Activated naive CD4-positive, alpha-beta T cell treated with anti-CD3 and anti-CD28 coated beads for 36 hours (primary cell): ENCODE measurements at regions not wholly inside any gene's neighbourhood (a gene's known extent, or its start where the extent isn't known, plus 50 kb on each side); places are given as distances from the start of the nearest gene placed in this dataset.

Source experiments
- CTCF ChIA-PET: fragments of 350-600 bp; sonication (Branson Sonifier 250); formaldehyde crosslinking; loops from one replicate; lab custom pipeline; 2021; ENCODE audit warnings: antibody characterized with exemption; lab: Charles Lee
- DNase-seq: peaks from one replicate; pipeline ENCODE4 v3.0.0-alpha.2; 2020
- H3K27ac Mint-ChIP-seq: one replicate; pipeline ENCODE4 v1.8.0; 2021; ENCODE audit warnings: mild to moderate bottlenecking, mixed read lengths
- H3K27me3 Mint-ChIP-seq: one replicate; pipeline ENCODE4 v1.8.0; 2021; ENCODE audit warnings: low read depth, mixed read lengths
- H3K36me3 Mint-ChIP-seq: one replicate; pipeline ENCODE4 v1.8.0; 2021; ENCODE audit warnings: low read depth, mixed read lengths
- H3K4me1 Mint-ChIP-seq: one replicate; pipeline ENCODE4 v1.8.0; 2021; ENCODE audit warnings: low read depth, mixed read lengths
- H3K4me3 Mint-ChIP-seq: one replicate; pipeline ENCODE4 v1.8.0; 2021; ENCODE audit warnings: mild to moderate bottlenecking, moderate library complexity, mixed read lengths
- H3K9me3 Mint-ChIP-seq: one replicate; pipeline ENCODE4 v1.8.0; 2021; ENCODE audit warnings: mixed read lengths
- intact Hi-C: fragments of 100-400 bp; cut with micrococcal nuclease; formaldehyde crosslinking; loops from one replicate; pipeline ENCODE4 v1.15.1; 2023

DNA sequence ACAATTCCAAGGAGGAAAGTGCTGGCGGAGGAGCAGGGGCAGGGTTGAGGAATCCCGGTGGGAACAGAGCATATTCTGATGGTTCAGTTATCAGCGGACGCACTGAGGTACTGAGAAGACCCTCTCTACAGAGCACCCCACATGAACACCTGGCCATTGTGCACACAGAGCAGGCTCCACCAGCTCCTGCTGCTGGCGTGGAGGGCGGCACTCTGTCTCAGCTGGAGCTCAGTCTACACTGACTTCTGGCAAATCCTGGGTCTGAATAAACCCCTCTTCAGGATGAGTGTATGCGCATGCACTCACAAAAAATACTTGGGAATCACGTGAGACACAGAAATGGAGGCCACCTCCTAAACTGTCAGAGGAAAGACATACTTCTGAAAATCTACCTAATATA lies 114.4 kb upstream of the IRS2 start:
- no peaks in the 10 kb centered on the region for H3K36me3 Mint-ChIP-seq
- intact Hi-C loops: no loop called here
- H3K4me1 Mint-ChIP-seq: no peaks in the 10 kb centered on the region
- no peak for DNase-seq
- H3K27me3 Mint-ChIP-seq: peaks cover 15% of the 10 kb centered on the region
- H3K4me3 Mint-ChIP-seq: no peak overlapping the region
- CTCF ChIA-PET: no interaction called here
- H3K9me3 Mint-ChIP-seq: no peaks in the 10 kb centered on the region
- H3K27ac Mint-ChIP-seq: no peak overlapping the region

GRCh38 chr13:109900320-109900719 lies 113.9 kb upstream of the IRS2 start:
- Mint-ChIP-seq H3K27ac (no peak overlapping the region), H3K27me3 (peaks cover 15% of the 10 kb centered on the region), H3K36me3 (no peaks in the 10 kb centered on the region), H3K4me1 (no peaks in the 10 kb centered on the region), H3K4me3 (no peak overlapping the region), H3K9me3 (no peaks in the 10 kb centered on the region)
- no peak for DNase-seq
- CTCF ChIA-PET: no interaction called here
- intact Hi-C loops: no loop called here

DNA sequence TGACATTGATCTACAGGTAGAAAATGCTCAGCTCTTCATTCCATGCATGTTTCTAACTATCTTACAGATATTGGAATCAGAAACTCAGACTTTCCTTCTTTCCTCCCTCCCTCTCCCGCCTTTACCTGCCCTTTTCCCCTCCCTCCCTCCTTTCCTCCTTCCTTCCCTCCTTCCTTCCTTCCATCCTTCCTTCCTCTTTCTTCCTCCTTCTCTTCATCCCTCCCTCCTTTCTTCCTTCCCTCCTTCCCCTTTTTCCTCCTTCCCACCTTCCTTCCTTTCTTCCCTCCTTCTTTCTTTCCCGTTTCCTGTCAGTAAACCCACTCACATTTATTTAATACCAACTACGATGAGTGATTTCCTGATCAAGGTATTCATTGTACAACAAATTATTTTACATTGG lies 113.4 kb upstream of the IRS2 start:
- H3K4me1 Mint-ChIP-seq: no peaks in the 10 kb centered on the region
- H3K27me3 Mint-ChIP-seq: peaks cover 15% of the 10 kb centered on the region
- CTCF ChIA-PET: no interaction called here
- no peak overlapping the region for H3K4me3 Mint-ChIP-seq
- H3K36me3 Mint-ChIP-seq: no peaks in the 10 kb centered on the region
- no peak for DNase-seq
- intact Hi-C loops: no loop called here
- no peak overlapping the region for H3K27ac Mint-ChIP-seq
- H3K9me3 Mint-ChIP-seq: no peaks in the 10 kb centered on the region

- H3K4me3 Mint-ChIP-seq: no peak overlapping the region
- peaks cover 15% of the 10 kb centered on the region for H3K27me3 Mint-ChIP-seq
- H3K27ac Mint-ChIP-seq: no peak overlapping the region
- no peak for DNase-seq
- H3K36me3 Mint-ChIP-seq: no peaks in the 10 kb centered on the region
- intact Hi-C loops: no loop called here
- H3K4me1 Mint-ChIP-seq: no peaks in the 10 kb centered on the region
- CTCF ChIA-PET: no interaction called here
- no peaks in the 10 kb centered on the region for H3K9me3 Mint-ChIP-seq
These were observed 112.9 kb upstream of the IRS2 start for GRCh38 chr13:109899316-109899715.

GRCh38 chr13:109897988-109898624 lies 111.7 kb upstream of the IRS2 start:
- Mint-ChIP-seq H3K36me3 (no peaks in the 10 kb centered on the region), H3K9me3 (no peaks in the 10 kb centered on the region), H3K27me3 (peaks cover 15% of the 10 kb centered on the region), H3K27ac (no peak overlapping the region), H3K4me1 (no peaks in the 10 kb centered on the region), H3K4me3 (no peak overlapping the region)
- CTCF ChIA-PET: interaction anchor here (1.2 to 1.4 kb wide), 2 partner anchors 8 to 11 kb away, joined by 3 read pairs; no protein-coding TSS in a partner anchor
- intact Hi-C loops: no loop called here
- no peak for DNase-seq

GRCh38 chr13:109892101-109892500 lies 105.7 kb upstream of the IRS2 start:
- Mint-ChIP-seq H3K9me3 (no peaks in the 10 kb centered on the region), H3K4me3 (no peak overlapping the region), H3K36me3 (no peaks in the 10 kb centered on the region), H3K4me1 (no peaks in the 10 kb centered on the region), H3K27me3 (peaks cover 7% of the 10 kb centered on the region), H3K27ac (no peak overlapping the region)
- DNase-seq: no peak
- intact Hi-C loops: no loop called here
- CTCF ChIA-PET: no interaction called here

GRCh38 chr13:109885235-109885634 lies 98.9 kb upstream of the IRS2 start:
- Mint-ChIP-seq H3K36me3 (no peaks in the 10 kb centered on the region), H3K4me3 (no peak overlapping the region), H3K9me3 (no peaks in the 10 kb centered on the region), H3K27ac (no peak overlapping the region), H3K27me3 (peaks cover 3% of the 10 kb centered on the region), H3K4me1 (no peaks in the 10 kb centered on the region)
- CTCF ChIA-PET: no interaction called here
- no peak for DNase-seq
- intact Hi-C loops: no loop called here

DNA sequence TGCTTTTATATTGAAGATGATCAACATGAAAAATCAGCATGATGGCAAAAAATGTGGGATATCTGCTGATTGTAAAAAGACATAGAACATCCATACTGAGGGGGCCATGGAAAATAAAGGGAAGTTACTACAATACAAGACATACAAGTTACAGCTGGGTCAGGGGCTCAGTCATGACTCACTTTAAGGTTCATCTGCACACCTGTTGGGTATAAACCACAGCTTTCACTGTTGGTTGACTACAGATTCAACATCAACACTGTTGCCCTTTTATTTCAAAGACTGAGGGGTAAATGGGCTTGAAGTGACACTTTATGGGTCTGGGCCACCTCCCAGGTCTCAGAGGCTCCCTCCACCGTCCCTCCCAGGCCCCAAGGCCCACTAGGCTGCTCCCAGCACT lies 98.1 kb upstream of the IRS2 start:
- no peaks in the 10 kb centered on the region for H3K4me1 Mint-ChIP-seq
- H3K27me3 Mint-ChIP-seq: peaks cover 3% of the 10 kb centered on the region
- intact Hi-C loops: no loop called here
- no peak overlapping the region for H3K27ac Mint-ChIP-seq
- no peaks in the 10 kb centered on the region for H3K36me3 Mint-ChIP-seq
- CTCF ChIA-PET: no interaction called here
- H3K4me3 Mint-ChIP-seq: no peak overlapping the region
- no peaks in the 10 kb centered on the region for H3K9me3 Mint-ChIP-seq
- no peak for DNase-seq

DNA sequence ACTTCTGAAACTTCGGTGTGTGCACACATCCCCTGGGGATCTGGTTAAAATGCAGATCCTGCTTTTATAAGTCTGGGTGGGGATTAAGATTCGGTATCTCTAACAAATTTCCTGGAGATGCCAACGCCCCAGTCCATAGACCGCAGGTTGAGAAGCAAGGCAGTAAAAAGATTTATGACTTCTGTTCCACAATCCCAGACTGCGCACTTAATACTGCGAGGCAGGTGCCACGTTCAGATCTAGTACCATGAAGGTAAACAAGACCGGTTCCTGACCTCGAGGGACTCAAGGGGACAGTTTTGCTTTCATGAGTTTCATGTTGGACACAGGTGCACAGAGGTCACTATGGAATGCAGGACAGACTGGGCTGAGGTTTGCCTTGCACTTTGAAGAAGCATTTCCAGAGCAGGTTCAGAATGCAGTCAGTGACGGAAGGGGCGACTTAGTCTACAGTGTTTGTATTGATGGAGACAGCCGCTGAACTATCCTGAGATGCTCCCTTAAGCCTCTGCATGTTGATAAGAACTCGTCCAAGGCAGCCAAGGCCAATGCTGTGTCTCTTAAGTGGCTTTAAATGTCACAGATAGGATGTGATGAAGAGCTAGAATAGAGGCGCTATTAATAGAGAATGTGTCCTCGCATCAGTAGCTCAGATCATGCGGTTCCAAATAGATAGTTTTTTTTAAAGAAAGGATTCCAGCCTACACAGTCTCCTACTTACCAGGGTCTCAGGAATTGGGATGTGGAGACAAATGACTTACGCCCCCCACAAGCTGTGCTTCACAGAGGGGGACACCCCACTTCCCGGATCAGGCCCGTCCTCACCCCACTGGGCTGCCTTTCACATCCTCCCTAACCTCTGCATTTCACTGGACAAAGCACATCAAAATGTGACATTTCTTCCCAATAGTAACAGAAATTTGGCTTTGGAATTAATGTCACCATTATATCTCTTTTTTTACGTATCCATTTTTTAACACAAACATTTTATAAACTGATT lies 97.1 kb upstream of the IRS2 start:
- intact Hi-C loops: no loop called here
- Mint-ChIP-seq H3K9me3 (no peaks in the 10 kb centered on the region), H3K36me3 (no peaks in the 10 kb centered on the region), H3K4me1 (no peaks in the 10 kb centered on the region), H3K27me3 (peaks cover 3% of the 10 kb centered on the region), H3K4me3 (no peak overlapping the region), H3K27ac (no peak overlapping the region)
- CTCF ChIA-PET: no interaction called here
- no peak for DNase-seq

DNA sequence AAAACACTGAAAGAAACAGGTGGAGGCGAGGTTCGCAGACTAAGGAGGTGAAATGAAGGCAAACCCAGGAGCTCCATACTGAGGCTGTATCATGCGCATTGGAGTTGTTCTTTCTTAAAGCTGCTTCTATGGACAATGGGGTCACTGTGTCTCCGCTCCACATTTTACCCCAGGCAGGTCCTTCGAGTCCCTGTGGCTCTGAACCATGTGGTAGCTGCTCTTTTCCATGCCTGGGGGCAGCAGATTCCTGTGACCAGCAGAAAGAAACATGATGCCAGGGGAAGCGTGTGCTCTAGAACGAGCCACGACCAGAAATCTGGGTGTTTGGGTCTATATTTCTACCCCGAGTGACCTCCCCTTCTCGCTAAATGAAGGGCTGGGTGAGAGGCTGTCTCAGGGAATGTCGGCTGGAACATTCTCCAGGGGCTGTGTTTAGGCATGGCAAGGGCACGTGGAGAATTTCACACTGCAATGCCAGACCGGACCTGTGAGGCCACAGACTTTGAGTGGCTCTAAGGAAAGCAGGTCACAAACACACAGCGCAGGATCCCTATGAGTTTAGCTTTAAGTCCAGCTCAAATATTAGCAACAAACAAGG lies 95.7 kb upstream of the IRS2 start:
- Mint-ChIP-seq H3K36me3 (no peaks in the 10 kb centered on the region), H3K4me1 (no peaks in the 10 kb centered on the region), H3K4me3 (no peak overlapping the region), H3K27ac (no peak overlapping the region), H3K27me3 (peaks cover 6% of the 10 kb centered on the region), H3K9me3 (no peaks in the 10 kb centered on the region)
- intact Hi-C loops: no loop called here
- no peak for DNase-seq
- CTCF ChIA-PET: no interaction called here

- H3K27ac Mint-ChIP-seq: no peak overlapping the region
- no peak for DNase-seq
- intact Hi-C loops: no loop called here
- no peaks in the 10 kb centered on the region for H3K4me1 Mint-ChIP-seq
- no peaks in the 10 kb centered on the region for H3K36me3 Mint-ChIP-seq
- no peaks in the 10 kb centered on the region for H3K9me3 Mint-ChIP-seq
- H3K4me3 Mint-ChIP-seq: no peak overlapping the region
- peaks cover 8% of the 10 kb centered on the region for H3K27me3 Mint-ChIP-seq
- CTCF ChIA-PET: no interaction called here
These were observed 95.0 kb upstream of the IRS2 start for GRCh38 chr13:109881347-109881725.

- Mint-ChIP-seq H3K4me3 (no peak overlapping the region), H3K27me3 (peaks cover 10% of the 10 kb centered on the region), H3K27ac (no peak overlapping the region), H3K9me3 (no peaks in the 10 kb centered on the region), H3K36me3 (no peaks in the 10 kb centered on the region), H3K4me1 (no peaks in the 10 kb centered on the region)
- intact Hi-C loops: no loop called here
- CTCF ChIA-PET: no interaction called here
- DNase-seq: no peak
These were observed 94.3 kb upstream of the IRS2 start for GRCh38 chr13:109880371-109881346.
